HG03521 (cell line): ENCODE measurements at regions not wholly inside any gene's neighbourhood (a gene's known extent, or its start where the extent isn't known, plus 50 kb on each side); places are given as distances from the start of the nearest gene placed in this dataset.
"Not testable (repeated sequence)": the region's sequence is repeated elsewhere in the genome, so short reads cannot be mapped to it uniquely, and the experiment has no call there.

Experiments
- ATAC-seq: cut with Tn5 transposase; IDR thresholded peaks from one replicate; pipeline ENCODE4 v1.9.1; 2021; ENCODE audit warnings: mild to moderate bottlenecking, moderate library complexity; ENCODE audit not compliant: unreplicated experiment

DNA sequence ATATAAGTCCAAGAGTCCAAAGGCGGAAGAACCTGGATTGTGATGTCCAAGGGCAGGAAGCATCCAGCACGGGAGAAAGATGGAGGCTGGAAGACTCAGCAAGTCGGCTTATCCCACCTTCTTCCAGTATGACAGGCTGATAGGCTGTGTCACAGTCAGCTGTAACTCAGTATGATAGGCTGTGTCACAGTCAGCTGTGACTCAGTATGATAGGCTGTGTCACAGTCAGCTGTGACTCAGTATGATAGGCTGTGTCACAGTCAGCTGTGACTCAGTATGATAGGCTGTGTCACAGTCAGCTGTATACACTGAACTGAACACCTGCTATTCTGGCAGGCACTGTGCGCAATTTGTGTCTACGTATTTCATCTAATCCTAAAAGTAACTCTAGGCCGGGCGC is 271.9 kb downstream of the LRATD1 start:
- not testable (repeated sequence) for ATAC-seq

GRCh38 chr2:14905571-14905970 is 273.1 kb downstream of the LRATD1 start:
- ATAC-seq: no peak

- no peak for ATAC-seq
Measured at GRCh38 chr2:14907014-14907612, 274.6 kb downstream of the LRATD1 start.

GRCh38 chr2:14909795-14910194 is 277.3 kb downstream of the LRATD1 start:
- no peak for ATAC-seq

DNA sequence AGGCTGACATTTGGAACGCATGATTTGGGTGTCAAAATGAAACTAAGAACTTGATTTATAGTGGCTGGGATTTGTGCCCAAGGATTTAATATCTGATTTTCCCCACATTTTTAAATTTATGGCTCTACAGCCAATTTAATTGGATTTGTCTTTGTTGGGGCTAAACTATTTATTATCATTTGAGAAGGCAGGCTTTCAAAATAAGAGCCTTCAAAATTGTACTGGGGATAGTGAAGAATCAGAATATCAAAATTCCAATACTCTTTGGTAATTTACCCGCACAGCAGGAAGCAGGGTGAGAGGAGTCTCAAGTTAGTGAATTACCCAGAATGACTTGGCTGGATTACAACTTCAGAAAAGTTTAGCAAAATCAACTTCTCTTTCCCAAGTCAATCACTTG is 278.1 kb downstream of the LRATD1 start:
- no peak for ATAC-seq

DNA sequence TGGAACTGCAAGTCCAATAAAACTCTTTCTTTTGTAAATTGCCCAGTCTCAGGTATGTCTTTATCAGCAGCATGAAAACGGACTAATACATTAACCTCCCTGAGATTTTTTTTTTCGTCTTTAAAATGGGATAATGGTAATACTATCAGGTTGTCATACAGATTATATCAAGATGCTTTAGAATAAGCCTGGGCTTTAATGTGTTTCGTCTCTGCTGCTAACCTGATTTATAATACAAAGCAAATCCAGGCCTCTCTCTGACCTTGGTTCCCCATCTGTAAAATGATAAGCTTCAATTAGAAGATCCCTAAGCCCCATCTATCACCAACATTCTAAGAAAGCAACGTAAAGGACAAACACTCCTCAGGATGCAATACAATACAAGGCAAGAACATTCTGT is 283.5 kb downstream of the LRATD1 start:
- no peak for ATAC-seq

GRCh38 chr2:14923820-14924580 is 291.5 kb downstream of the LRATD1 start:
- no peak for ATAC-seq

GRCh38 chr2:14925471-14925870 is 293.0 kb downstream of the LRATD1 start:
- no peak for ATAC-seq

GRCh38 chr2:14927021-14927564 is 294.6 kb downstream of the LRATD1 start:
- no peak for ATAC-seq

GRCh38 chr2:14928056-14928455 is 295.5 kb downstream of the LRATD1 start:
- ATAC-seq: no peak

DNA sequence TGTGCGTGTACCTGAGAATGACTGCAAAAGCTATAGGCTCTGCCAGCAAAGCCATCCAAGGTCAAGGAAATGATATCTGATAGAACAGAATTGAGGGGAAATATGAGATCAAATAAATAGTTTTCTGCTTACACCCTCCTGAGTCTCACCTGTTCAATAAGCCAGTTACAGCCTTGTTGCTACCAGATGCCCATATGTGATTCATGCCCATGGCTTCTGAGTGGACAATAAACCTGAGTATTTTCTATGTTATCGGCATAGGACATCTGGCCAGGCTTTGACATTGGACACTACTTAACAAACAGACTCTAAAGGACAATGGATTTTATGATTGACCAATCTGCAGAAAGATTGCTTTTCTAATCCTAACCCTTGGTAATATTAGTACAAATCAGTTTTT is 297.9 kb downstream of the LRATD1 start:
- no peak for ATAC-seq

DNA sequence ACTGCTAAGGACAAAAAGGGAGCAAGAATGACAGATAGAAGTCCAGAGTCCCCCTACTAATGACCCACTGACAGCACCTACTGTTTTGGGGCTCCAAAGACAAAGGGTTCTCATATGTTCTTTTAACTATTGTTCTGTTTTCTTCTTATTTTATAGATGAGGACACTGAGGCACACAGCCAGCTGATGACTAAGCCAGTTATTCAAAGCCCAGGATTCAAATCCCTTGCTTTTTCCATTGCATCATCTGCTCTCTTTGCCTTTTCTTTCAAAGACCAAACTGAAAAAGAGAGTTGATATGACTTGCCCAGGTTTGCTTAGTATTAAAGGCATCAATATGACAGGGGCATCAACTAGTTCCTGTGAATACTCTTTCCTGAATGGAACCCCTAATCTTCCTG is 299.8 kb downstream of the LRATD1 start:
- no peak for ATAC-seq

- no peak for ATAC-seq
Measured at GRCh38 chr2:14933753-14934152, 301.2 kb downstream of the LRATD1 start.

DNA sequence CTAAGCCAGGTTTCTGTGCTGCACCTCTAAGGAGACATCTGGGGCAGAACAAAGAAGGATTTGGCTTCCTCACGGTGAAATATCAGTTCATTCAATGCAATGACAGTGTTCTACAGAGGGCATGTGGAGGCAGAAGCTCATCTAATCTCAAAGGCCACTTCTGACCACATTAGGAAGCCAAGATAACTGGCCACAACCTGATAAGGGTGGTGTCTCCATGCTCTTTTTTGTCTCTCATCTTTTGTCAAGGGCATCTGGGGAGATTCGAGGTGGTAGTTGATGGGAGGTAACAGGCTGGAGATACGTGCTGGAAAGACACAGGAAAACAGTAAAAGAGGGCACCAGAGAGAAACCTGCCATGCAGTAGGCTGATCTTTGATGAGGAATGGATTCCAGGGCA is 303.9 kb downstream of the LRATD1 start:
- no peak for ATAC-seq

DNA sequence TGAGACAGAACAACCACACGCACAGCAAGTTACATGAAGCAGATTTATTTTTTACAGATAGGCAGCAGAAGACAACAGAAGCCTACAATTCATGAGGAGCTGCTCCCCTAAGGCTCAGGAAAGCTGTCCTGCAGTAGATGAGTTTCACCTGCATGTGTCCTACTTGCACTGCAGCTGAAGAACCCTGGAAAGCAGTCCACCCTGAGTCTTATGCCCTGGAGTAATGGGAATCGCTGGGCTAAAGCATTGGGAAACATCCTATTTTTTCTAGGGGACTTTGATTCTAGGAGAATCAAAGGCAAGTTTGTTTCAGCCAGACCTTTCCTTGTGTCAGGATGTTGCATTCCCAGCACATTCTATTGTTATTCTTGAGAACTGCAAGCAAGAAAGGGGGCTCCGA is 304.8 kb downstream of the LRATD1 start:
- no peak for ATAC-seq

GRCh38 chr2:14941151-14941631 is 308.7 kb downstream of the LRATD1 start:
- ATAC-seq: no peak

- ATAC-seq: no peak
Measured at GRCh38 chr2:14942987-14943386, 310.5 kb downstream of the LRATD1 start.

DNA sequence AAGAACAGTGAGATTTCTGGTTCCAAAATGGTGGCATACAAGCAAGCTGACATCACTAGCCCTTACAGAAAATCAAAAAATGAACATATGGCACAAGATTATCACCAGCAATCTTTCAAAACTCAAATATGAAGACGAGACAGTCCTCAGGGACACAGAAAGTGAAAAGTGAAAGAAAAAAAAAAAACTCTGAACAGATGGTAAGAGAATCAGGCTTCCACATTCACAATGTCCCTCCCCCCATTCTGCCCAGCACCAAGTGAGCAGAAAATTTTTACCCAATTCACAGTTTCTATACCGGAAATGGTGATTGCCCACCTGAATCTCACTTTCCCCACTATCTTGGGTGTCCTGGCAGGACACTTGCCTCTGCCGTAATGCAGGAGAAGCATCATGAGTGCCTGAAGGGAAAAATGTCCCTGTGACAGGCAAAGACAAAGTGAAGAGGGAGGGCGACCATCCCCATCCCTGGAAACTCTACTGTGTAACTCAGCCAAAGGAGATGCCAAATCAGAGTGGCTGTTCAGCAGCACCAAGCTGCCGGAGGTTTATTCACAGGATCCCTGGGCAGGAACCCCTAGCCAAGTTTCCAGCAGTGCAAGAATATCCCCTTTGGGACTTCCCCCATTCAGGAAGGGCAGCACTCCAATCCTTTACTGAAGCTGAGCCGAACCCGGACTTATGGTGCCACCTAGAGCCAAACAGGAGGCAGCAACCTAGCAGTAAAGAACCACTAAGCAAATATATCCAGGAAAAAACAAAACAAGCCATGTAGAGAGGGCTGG is 312.2 kb downstream of the LRATD1 start:
- ATAC-seq: no peak

- ATAC-seq: no peak
Measured at GRCh38 chr2:14951569-14952285, 319.2 kb downstream of the LRATD1 start.

DNA sequence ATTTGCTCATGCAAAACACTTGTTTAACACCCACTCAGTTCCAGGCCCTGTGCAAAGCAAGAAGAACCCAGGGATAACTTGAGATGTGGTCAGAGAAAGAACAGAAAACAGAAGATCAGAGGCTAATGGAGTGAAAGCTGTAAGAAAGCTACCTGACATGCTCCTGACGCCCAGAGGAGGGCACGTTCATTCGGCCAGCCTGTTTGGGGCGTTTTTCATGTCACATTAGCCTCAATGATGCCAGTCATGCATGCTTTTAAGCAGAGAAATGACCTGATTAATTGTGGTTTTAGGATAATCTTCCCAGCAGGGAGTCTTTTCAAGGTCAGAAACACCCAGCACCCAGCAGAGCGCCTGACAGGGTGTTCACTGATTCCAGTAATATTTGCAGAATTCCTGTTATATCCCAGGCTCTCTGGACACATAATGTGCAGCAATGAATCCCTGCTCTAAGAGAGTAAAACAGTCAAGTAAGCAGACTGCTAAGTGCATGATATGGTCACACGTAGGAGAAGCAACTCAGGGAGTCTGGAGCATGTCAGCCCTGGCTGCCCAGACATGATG is 320.0 kb downstream of the LRATD1 start:
- ATAC-seq: no peak
